ENCODE measurements at regions not wholly inside any gene's neighbourhood (a gene's known extent, or its start where the extent isn't known, plus 50 kb on each side); places are given as distances from the start of the nearest gene placed in this dataset.
"Not testable (repeated sequence)": the region's sequence is repeated elsewhere in the genome, so short reads cannot be mapped to it uniquely, and the experiment has no call there.

GRCh38 chr2:167844714-167845530 is 402.5 kb downstream of the STK39 start:
- DNase-seq (ENCODE audit: low read depth in 3 of 3, low spot score in 2 of 3): no peak

GRCh38 chr2:167843657-167844056 is 403.7 kb downstream of the STK39 start:
- no peak for DNase-seq (ENCODE audit: low read depth in 3 of 3, low spot score in 2 of 3)

GRCh38 chr2:167843217-167843616 is 404.2 kb downstream of the STK39 start:
- DNase-seq (ENCODE audit: low read depth in 3 of 3, low spot score in 2 of 3): no peak

- no peak for DNase-seq (ENCODE audit: low read depth in 3 of 3, low spot score in 2 of 3)
These were observed 405.3 kb downstream of the STK39 start for GRCh38 chr2:167842047-167842446.

- not testable (repeated sequence) for DNase-seq (ENCODE audit: low read depth in 3 of 3, low spot score in 2 of 3)
These were observed 412.1 kb downstream of the STK39 start for GRCh38 chr2:167835290-167835689.

- no peak for DNase-seq (ENCODE audit: low read depth in 3 of 3, low spot score in 2 of 3)
These were observed 412.7 kb downstream of the STK39 start for GRCh38 chr2:167834707-167835106.

GRCh38 chr2:167833294-167833693 is 414.1 kb downstream of the STK39 start:
- no peak for DNase-seq (ENCODE audit: low read depth in 3 of 3, low spot score in 2 of 3)

GRCh38 chr2:167832868-167833287 is 414.5 kb downstream of the STK39 start:
- DNase-seq (ENCODE audit: low read depth in 3 of 3, low spot score in 2 of 3): no peak

- no peak for DNase-seq (ENCODE audit: low read depth in 3 of 3, low spot score in 2 of 3)
These were observed 419.9 kb downstream of the STK39 start for GRCh38 chr2:167827352-167828097.

GRCh38 chr2:167826906-167827305 is 420.5 kb downstream of the STK39 start:
- no peak for DNase-seq (ENCODE audit: low read depth in 3 of 3, low spot score in 2 of 3)

- DNase-seq (ENCODE audit: low read depth in 3 of 3, low spot score in 2 of 3): no peak
These were observed 421.7 kb downstream of the STK39 start for GRCh38 chr2:167825664-167826063.

GRCh38 chr2:167822690-167823465 is 424.5 kb downstream of the STK39 start:
- no peak for DNase-seq (ENCODE audit: low read depth in 3 of 3, low spot score in 2 of 3)

GRCh38 chr2:167820488-167820887 is 426.9 kb downstream of the STK39 start:
- DNase-seq (ENCODE audit: low read depth in 3 of 3, low spot score in 2 of 3): no peak

- DNase-seq (ENCODE audit: low read depth in 3 of 3, low spot score in 2 of 3): no peak
These were observed 428.9 kb downstream of the STK39 start for GRCh38 chr2:167818521-167818920.

- no peak for DNase-seq (ENCODE audit: low read depth in 3 of 3, low spot score in 2 of 3)
These were observed 429.5 kb downstream of the STK39 start for GRCh38 chr2:167817908-167818307.

GRCh38 chr2:167817422-167817821 is 430.0 kb downstream of the STK39 start:
- no peak for DNase-seq (ENCODE audit: low read depth in 3 of 3, low spot score in 2 of 3)

GRCh38 chr2:167816874-167817290 is 430.5 kb downstream of the STK39 start:
- DNase-seq (ENCODE audit: low read depth in 3 of 3, low spot score in 2 of 3): no peak

- no peak for DNase-seq (ENCODE audit: low read depth in 3 of 3, low spot score in 2 of 3)
These were observed 432.3 kb downstream of the STK39 start for GRCh38 chr2:167814881-167815718.

- DNase-seq (ENCODE audit: low read depth in 3 of 3, low spot score in 2 of 3): not testable (repeated sequence)
These were observed 432.9 kb downstream of the STK39 start for GRCh38 chr2:167814482-167814880.

- not testable (repeated sequence) for DNase-seq (ENCODE audit: low read depth in 3 of 3, low spot score in 2 of 3)
These were observed 437.6 kb downstream of the STK39 start for GRCh38 chr2:167809799-167810198.

Measured in right renal cortex interstitium (tissue), 3 donors.